G401 (cell line): ENCODE measurements at regions not wholly inside any gene's neighbourhood (a gene's known extent, or its start where the extent isn't known, plus 50 kb on each side); places are given as distances from the start of the nearest gene placed in this dataset.

ENCODE experiments used
- DNase-seq: peaks from one replicate; pipeline ENCODE4 v3.0.0-alpha.2; 2015; ENCODE audit warnings: low spot score
- in situ Hi-C: cut with HindIII; loops from 2 replicates; pipeline ENCODE4 v1.10.0; 2016; ENCODE audit warnings: low sequenced_read_pairs, mixed read lengths

- no peak for DNase-seq
- in situ Hi-C loops: no loop called here
Measured at GRCh38 chr2:120401275-120402066, 55.5 kb downstream of the INHBB start.

- no peak for DNase-seq
- in situ Hi-C loops: no loop called here
Measured at GRCh38 chr2:120402067-120402433, 56.1 kb downstream of the INHBB start.

- in situ Hi-C loops: no loop called here
Measured at GRCh38 chr2:120402508-120402907, 56.6 kb downstream of the INHBB start.

GRCh38 chr2:120403261-120403660 lies 57.3 kb downstream of the INHBB start:
- DNase-seq: no peak

More at GRCh38 chr2:120402508-120402907, 56.6 kb downstream of the INHBB start:
- DNase-seq: no peak

GRCh38 chr2:120403676-120404075 lies 57.7 kb downstream of the INHBB start:
- in situ Hi-C loops: no loop called here
- no peak for DNase-seq

More at GRCh38 chr2:120403261-120403660, 57.3 kb downstream of the INHBB start:
- in situ Hi-C loops: no loop called here

- in situ Hi-C loops: no loop called here
- DNase-seq: no peak
Measured at GRCh38 chr2:120404274-120404673, 58.3 kb downstream of the INHBB start.

GRCh38 chr2:120404941-120405758 lies 59.2 kb downstream of the INHBB start:
- DNase-seq: no peak
- in situ Hi-C loops: no loop called here

GRCh38 chr2:120405759-120406099 lies 59.8 kb downstream of the INHBB start:
- no peak for DNase-seq
- in situ Hi-C loops: no loop called here

GRCh38 chr2:120406566-120406965 lies 60.6 kb downstream of the INHBB start:
- in situ Hi-C loops: no loop called here
- no peak for DNase-seq

- DNase-seq: no peak
- in situ Hi-C loops: no loop called here
Measured at GRCh38 chr2:120410487-120410886, 64.6 kb downstream of the INHBB start.

GRCh38 chr2:120415060-120415459 lies 69.1 kb downstream of the INHBB start:
- in situ Hi-C loops: no loop called here
- DNase-seq: no peak

- in situ Hi-C loops: no loop called here
Measured at GRCh38 chr2:120415728-120416509, 70.0 kb downstream of the INHBB start.

GRCh38 chr2:120418174-120418787 lies 72.3 kb downstream of the INHBB start:
- in situ Hi-C loops: no loop called here
- DNase-seq: no peak

More at GRCh38 chr2:120415728-120416509, 70.0 kb downstream of the INHBB start:
- DNase-seq: no peak

GRCh38 chr2:120419073-120419472 lies 73.1 kb downstream of the INHBB start:
- in situ Hi-C loops: no loop called here
- DNase-seq: no peak

GRCh38 chr2:120419955-120420354 lies 74.0 kb downstream of the INHBB start:
- no peak for DNase-seq
- in situ Hi-C loops: no loop called here

GRCh38 chr2:120421126-120421829 lies 75.3 kb downstream of the INHBB start:
- in situ Hi-C loops: no loop called here
- DNase-seq: no peak

GRCh38 chr2:120421830-120422175 lies 75.9 kb downstream of the INHBB start:
- no peak for DNase-seq
- in situ Hi-C loops: no loop called here

GRCh38 chr2:120422465-120423160 lies 76.7 kb downstream of the INHBB start:
- in situ Hi-C loops: no loop called here

More at GRCh38 chr2:120422465-120423160, 76.7 kb downstream of the INHBB start:
- no peak for DNase-seq
